Mesenchymal stem cell (in vitro differentiated cells and primary cell): ENCODE measurements at regions not wholly inside any gene's neighbourhood (a gene's known extent, or its start where the extent isn't known, plus 50 kb on each side); places are given as distances from the start of the nearest gene placed in this dataset.

ENCODE experiments used
- DNase-seq: peaks from one replicate; pipeline ENCODE4 v3.0.0-alpha.2; 2013
- H2AFZ ChIP-seq: one replicate; pipeline ENCODE4 v1.6.1; 2013; ENCODE audit warnings: low read depth, mild to moderate bottlenecking, control low read depth, inconsistent platforms, low read length, moderate library complexity
- H2AK5ac ChIP-seq: 2 replicates; pipeline ENCODE4 v1.6.1; 2013; ENCODE audit warnings: low read length, moderate library complexity, mild to moderate bottlenecking, inconsistent platforms; ENCODE audit not compliant: severe bottlenecking
- H2BK120ac ChIP-seq: one replicate; pipeline ENCODE4 v1.6.1; 2013; ENCODE audit warnings: low read depth, mild to moderate bottlenecking, inconsistent platforms, low read length, moderate library complexity
- H2BK12ac ChIP-seq, 2 experiments: one replicate each; pipeline ENCODE4 v1.6.1; 2013; ENCODE audit warnings: inconsistent platforms in 2 of 2, low read length in 2 of 2, mild to moderate bottlenecking in 2 of 2, moderate library complexity in 2 of 2, control low read depth in 1 of 2
- H2BK15ac ChIP-seq: one replicate; pipeline ENCODE4 v1.6.1; 2013; ENCODE audit warnings: mild to moderate bottlenecking, low read depth, inconsistent platforms; ENCODE audit not compliant: poor library complexity, severe bottlenecking
- H2BK5ac ChIP-seq: 2 replicates; pipeline ENCODE4 v1.6.1; 2013; ENCODE audit warnings: low read depth, mild to moderate bottlenecking, low read length, control low read depth, inconsistent platforms; ENCODE audit not compliant: poor library complexity, severe bottlenecking
- H3K14ac ChIP-seq, 2 experiments: one replicate each; pipeline ENCODE4 v1.6.1; 2013; ENCODE audit warnings: inconsistent platforms in 2 of 2, low read length in 2 of 2, control low read depth in 1 of 2, mild to moderate bottlenecking in 1 of 2, moderate library complexity in 1 of 2
- H3K18ac ChIP-seq, 2 experiments: one replicate each; pipeline ENCODE4 v1.6.1; 2013; ENCODE audit warnings: inconsistent platforms in 2 of 2, low read length in 2 of 2, control low read depth in 1 of 2, low read depth in 1 of 2, mild to moderate bottlenecking in 1 of 2
- H3K23ac ChIP-seq, 2 experiments: one replicate each; pipeline ENCODE4 v1.6.1; 2013; ENCODE audit warnings: inconsistent platforms in 2 of 2, low read length in 2 of 2, mild to moderate bottlenecking in 2 of 2, moderate library complexity in 2 of 2, control low read depth in 1 of 2
- H3K27ac ChIP-seq: 2 replicates; pipeline ENCODE4 v1.5.1; 2013; ENCODE audit warnings: mild to moderate bottlenecking, moderate library complexity, low read length, control low read depth, inconsistent platforms; ENCODE audit not compliant: poor library complexity, severe bottlenecking
- H3K27me3 ChIP-seq, 2 experiments: 2 replicates each; pipeline versions ENCODE4 v1.6.1 to v1.7.0; 2013; ENCODE audit warnings: low read length in 2 of 2, mild to moderate bottlenecking in 2 of 2, moderate library complexity in 2 of 2, control low read depth in 1 of 2, inconsistent platforms in 1 of 2; ENCODE audit not compliant: control insufficient read depth in 1 of 2, insufficient read depth in 1 of 2
- H3K36me3 ChIP-seq, 2 experiments: 2 replicates each; pipeline versions ENCODE4 v1.6.1 to v1.7.0; 2013; ENCODE audit warnings: low read length in 2 of 2, control low read depth in 1 of 2, inconsistent platforms in 1 of 2, low read depth in 1 of 2, mild to moderate bottlenecking in 1 of 2; ENCODE audit not compliant: insufficient read depth in 2 of 2, control insufficient read depth in 1 of 2
- H3K4ac ChIP-seq, 2 experiments: one replicate each; pipeline ENCODE4 v1.6.1; 2013; ENCODE audit warnings: inconsistent platforms in 2 of 2, low read length in 2 of 2, mild to moderate bottlenecking in 2 of 2, moderate library complexity in 2 of 2, control low read depth in 1 of 2, low read depth in 1 of 2
- H3K4me1 ChIP-seq: 2 replicates; pipeline ENCODE4 v1.6.1; 2013; ENCODE audit warnings: low read depth, low read length, control low read depth; ENCODE audit not compliant: control insufficient read depth, insufficient read depth
- H3K4me2 ChIP-seq: 2 replicates; pipeline ENCODE4 v1.6.1; 2013; ENCODE audit warnings: low read length, mild to moderate bottlenecking, inconsistent platforms; ENCODE audit not compliant: poor library complexity, severe bottlenecking
- H3K4me3 ChIP-seq, 2 experiments: 2 replicates each; pipeline versions ENCODE4 v1.5.1 to v1.7.0; 2013; ENCODE audit warnings: low read length in 2 of 2, mild to moderate bottlenecking in 2 of 2, control low read depth in 1 of 2, low read depth in 1 of 2; ENCODE audit not compliant: insufficient read depth in 1 of 2
- H3K79me1 ChIP-seq: replicated peaks from 2 replicates; pipeline ENCODE4 v1.6.1; 2013; ENCODE audit warnings: mild to moderate bottlenecking, control low read depth, low read length, inconsistent platforms; ENCODE audit not compliant: poor library complexity, severe bottlenecking
- H3K9ac ChIP-seq: 2 replicates; pipeline ENCODE4 v1.7.0; 2013; ENCODE audit warnings: mild to moderate bottlenecking, low read length, moderate library complexity
- H3K9me3 ChIP-seq: 2 replicates; pipeline ENCODE4 v1.7.0; 2013; ENCODE audit warnings: mild to moderate bottlenecking, low read length; ENCODE audit not compliant: control insufficient read depth
- H4K8ac ChIP-seq: one replicate; pipeline ENCODE4 v1.6.1; 2013; ENCODE audit warnings: inconsistent platforms, mild to moderate bottlenecking, low read length, moderate library complexity
- H4K91ac ChIP-seq: one replicate; pipeline ENCODE4 v1.6.1; 2013; ENCODE audit warnings: mild to moderate bottlenecking, low read length, inconsistent platforms
- WGBS: methylation state at CpG from one replicate; pipeline ENCODE4 v1.1.7; 2013; ENCODE audit warnings: mixed read lengths; 5-methylcytosine and 5-hydroxymethylcytosine counted together

DNA sequence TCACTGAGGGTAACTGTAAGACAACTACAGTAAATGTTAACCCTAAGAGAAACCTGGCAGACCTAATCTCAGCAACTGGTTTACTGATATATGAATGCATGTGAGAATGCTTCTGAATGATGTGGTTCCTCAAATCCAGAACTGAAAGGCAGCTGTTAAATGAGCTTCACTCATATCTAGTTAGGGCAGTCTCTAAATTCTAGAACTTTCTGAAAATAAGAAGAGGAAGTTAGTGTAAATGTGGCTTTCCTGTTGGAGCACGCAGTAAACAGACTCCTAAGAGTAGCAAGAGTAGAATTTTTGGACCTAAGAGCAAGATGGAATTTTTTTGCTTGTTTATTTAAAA, 117.9 kb upstream of the KCNN2 start:
- Histone ChIP-seq H3K4ac (no peak overlapping the region), H2AK5ac (no peak overlapping the region), H3K9ac (no peak overlapping the region), H2AFZ (no peak overlapping the region), H3K36me3 (no peaks in the 10 kb centered on the region), H3K18ac (no peak overlapping the region), H3K27ac (peak overlapping the region; percentile 43), H3K4me1 (no peaks in the 10 kb centered on the region), H3K9me3 (no peaks in the 10 kb centered on the region), H3K14ac (no peak overlapping the region), H3K79me1 (no peaks in the 10 kb centered on the region), H4K8ac (no peak overlapping the region), H2BK15ac (no peak overlapping the region), H4K91ac (no peak overlapping the region), H3K4me2 (no peak overlapping the region), H3K23ac (no peak overlapping the region), H2BK5ac (no peak overlapping the region), H2BK120ac (no peak overlapping the region), H2BK12ac (no peak overlapping the region), H3K27me3 (no peaks in the 10 kb centered on the region), H3K4me3 (no peak overlapping the region)
- 44% methylated on average over 1 of the region's 1 CpG for WGBS
- DNase-seq: no peak

DNA sequence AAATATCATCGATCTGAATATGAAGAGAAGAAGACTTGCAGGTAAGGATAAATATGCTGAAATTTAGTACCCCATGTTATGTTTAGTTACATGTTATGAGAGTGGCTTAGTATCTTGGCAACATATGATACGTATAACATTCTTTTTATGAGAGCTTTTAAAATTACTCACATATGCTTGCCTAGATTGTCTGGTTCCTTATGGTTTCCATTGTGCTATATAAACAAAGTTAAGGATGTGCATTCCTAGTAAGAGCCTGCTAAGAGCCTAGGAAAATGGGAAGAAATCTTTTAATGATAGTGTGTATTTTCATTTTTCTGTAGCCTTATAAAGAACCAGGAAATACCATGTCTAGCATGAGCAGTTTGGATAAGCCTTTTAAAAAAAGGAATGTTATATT, 112.0 kb upstream of the KCNN2 start:
- 100% methylated on average over 1 of the region's 2 CpGs for WGBS
- no peaks in the 10 kb centered on the region for H3K79me1 ChIP-seq
- H2BK5ac ChIP-seq: no peak overlapping the region
- H4K8ac ChIP-seq: no peak overlapping the region
- no peak overlapping the region for H3K4me3 ChIP-seq
- no peak overlapping the region for H3K14ac ChIP-seq
- H4K91ac ChIP-seq: no peak overlapping the region
- no peak overlapping the region for H2AFZ ChIP-seq
- no peak overlapping the region for H2BK120ac ChIP-seq
- H2BK15ac ChIP-seq: no peak overlapping the region
- no peak overlapping the region for H2BK12ac ChIP-seq
- peak; percentile 79 for DNase-seq
- H3K23ac ChIP-seq: no peak overlapping the region
- no peaks in the 10 kb centered on the region for H3K9me3 ChIP-seq
- H3K27ac ChIP-seq: no peak overlapping the region
- H3K4me2 ChIP-seq: no peak overlapping the region
- H3K9ac ChIP-seq: no peak overlapping the region
- no peak overlapping the region for H3K4ac ChIP-seq
- H3K4me1 ChIP-seq: no peaks in the 10 kb centered on the region
- H3K18ac ChIP-seq: no peak overlapping the region
- H3K27me3 ChIP-seq: no peaks in the 10 kb centered on the region
- no peak overlapping the region for H2AK5ac ChIP-seq
- no peaks in the 10 kb centered on the region for H3K36me3 ChIP-seq

DNA sequence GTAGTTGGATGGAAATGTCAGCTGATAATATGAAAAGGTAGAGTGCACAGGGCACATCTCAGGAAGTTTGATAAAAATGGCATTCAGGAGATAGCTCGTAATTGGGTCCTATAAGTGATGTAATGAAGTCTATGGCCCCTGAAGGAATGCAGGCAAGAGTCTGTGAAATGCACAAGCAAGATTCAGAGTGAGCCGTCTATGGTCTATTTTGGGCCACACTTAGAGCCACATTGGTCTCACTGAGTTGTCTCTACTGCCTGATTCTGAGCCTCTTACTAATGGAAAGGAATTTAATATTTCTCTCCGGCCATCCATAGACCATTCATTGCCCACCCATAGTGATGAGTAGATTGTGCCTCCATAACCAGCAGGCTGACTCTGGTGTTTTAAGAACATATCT, 111.3 kb upstream of the KCNN2 start:
- Histone ChIP-seq H3K27me3 (no peaks in the 10 kb centered on the region), H4K8ac (no peak overlapping the region), H3K79me1 (no peaks in the 10 kb centered on the region), H3K27ac (no peak overlapping the region), H3K14ac (no peak overlapping the region), H2BK12ac (peak overlapping the region in 1 of 2 experiments; percentile 95), H2BK5ac (no peak overlapping the region), H3K4me1 (no peaks in the 10 kb centered on the region), H2AFZ (no peak overlapping the region), H3K23ac (no peak overlapping the region), H3K4ac (peak overlapping the region; percentile 67 to 81), H3K36me3 (no peaks in the 10 kb centered on the region), H4K91ac (peak overlapping the region; percentile 9), H3K9me3 (no peaks in the 10 kb centered on the region), H2BK120ac (peak overlapping the region; percentile 50), H3K18ac (peak overlapping the region; percentile 38 to 59), H3K4me3 (no peak overlapping the region), H3K9ac (no peak overlapping the region), H2AK5ac (no peak overlapping the region), H3K4me2 (no peak overlapping the region), H2BK15ac (no peak overlapping the region)
- DNase-seq: peak; percentile 36
- WGBS: 73% methylated on average over 2 of the region's 3 CpGs

DNA sequence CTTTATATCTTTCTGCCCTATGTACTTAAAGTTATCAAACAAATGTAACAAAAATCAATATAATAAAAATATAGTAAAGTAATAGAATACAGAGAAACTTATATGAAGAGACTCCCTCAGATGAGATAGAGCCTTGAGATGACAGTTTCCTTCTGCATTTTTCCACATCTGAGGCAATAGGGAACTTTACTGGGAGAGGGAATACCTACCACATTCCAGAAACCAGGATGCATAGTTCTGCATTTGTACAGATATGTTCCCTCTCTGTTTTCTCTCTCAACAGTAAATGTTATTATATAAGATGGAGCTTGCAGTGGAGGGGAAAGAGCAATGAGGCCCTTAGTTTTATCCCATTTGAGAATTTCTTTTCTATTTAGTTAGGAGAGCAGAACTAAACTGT, 109.6 kb upstream of the KCNN2 start:
- no peak overlapping the region for H3K4ac ChIP-seq

More for the DNA sequence above, 109.6 kb upstream of the KCNN2 start:
- Histone ChIP-seq H3K4me3 (no peak overlapping the region), H3K4me2 (no peak overlapping the region), H3K27ac (no peak overlapping the region), H3K14ac (no peak overlapping the region), H3K9me3 (no peaks in the 10 kb centered on the region), H2BK5ac (no peak overlapping the region), H4K8ac (no peak overlapping the region), H3K79me1 (no peaks in the 10 kb centered on the region), H2AK5ac (no peak overlapping the region), H2BK12ac (no peak overlapping the region), H3K23ac (no peak overlapping the region), H3K36me3 (no peaks in the 10 kb centered on the region), H3K4me1 (no peaks in the 10 kb centered on the region), H2AFZ (no peak overlapping the region), H3K27me3 (no peaks in the 10 kb centered on the region), H3K18ac (no peak overlapping the region), H4K91ac (no peak overlapping the region), H2BK15ac (no peak overlapping the region), H3K9ac (no peak overlapping the region), H2BK120ac (no peak overlapping the region)
- DNase-seq: no peak
